CD4-positive, CD25-positive, alpha-beta regulatory T cell (primary cell): ENCODE measurements at regions not wholly inside any gene's neighbourhood (a gene's known extent, or its start where the extent isn't known, plus 50 kb on each side); places are given as distances from the start of the nearest gene placed in this dataset.

Source experiments
- ATAC-seq, 2 donors: fragments of 150-1000 bp; cut with Tn5 transposase; one replicate each; pipeline ENCODE4 v1.10.0; 2021; ENCODE audit warnings: low read depth in 2 of 2, moderate number of reproducible peaks in 2 of 2, moderate library complexity in 1 of 2
- DNase-seq, 3 donors: peaks; one replicate each; pipeline versions ENCODE4 v3.0.0 to v3.0.0-alpha.2; 2012 to 2022; ENCODE audit warnings: mixed read lengths in 1 of 3
- H3K27ac ChIP-seq: one replicate; pipeline ENCODE4 v1.7.0; 2013; ENCODE audit warnings: mild to moderate bottlenecking, low read length; ENCODE audit not compliant: insufficient read depth, poor library complexity, severe bottlenecking
- H3K27me3 ChIP-seq: one replicate; pipeline ENCODE4 v1.7.0; 2013; ENCODE audit warnings: low read length; ENCODE audit not compliant: control insufficient read depth, insufficient read depth
- H3K36me3 ChIP-seq: one replicate; pipeline ENCODE4 v1.7.0; 2013; ENCODE audit warnings: mild to moderate bottlenecking, low read length, moderate library complexity; ENCODE audit not compliant: control insufficient read depth, insufficient read depth
- H3K4me1 ChIP-seq: 2 replicates; pipeline ENCODE4 v1.7.0; 2013; ENCODE audit warnings: mild to moderate bottlenecking, low read length; ENCODE audit not compliant: insufficient read depth, control insufficient read depth, poor library complexity, severe bottlenecking
- H3K4me3 ChIP-seq: one replicate; pipeline ENCODE4 v1.7.0; 2013; ENCODE audit warnings: low read depth, mild to moderate bottlenecking, low read length, moderate library complexity
- H3K9me3 ChIP-seq, 2 experiments: 1 replicate in 1 of 2; 2 replicates in 1 of 2; pipeline ENCODE4 v1.7.0; 2013; ENCODE audit warnings: low read length in 2 of 2, mild to moderate bottlenecking in 1 of 2, moderate library complexity in 1 of 2; ENCODE audit not compliant: control insufficient read depth in 2 of 2
- H3K27ac Mint-ChIP-seq, 3 donors: one replicate each; pipeline ENCODE4 v1.8.0; 2020 to 2022; ENCODE audit warnings: mild to moderate bottlenecking in 3 of 3, mixed read lengths in 3 of 3, moderate library complexity in 2 of 3
- H3K27me3 Mint-ChIP-seq: one replicate; pipeline ENCODE4 v1.8.0; 2022; ENCODE audit warnings: mild to moderate bottlenecking, mixed read lengths
- H3K36me3 Mint-ChIP-seq: one replicate; pipeline ENCODE4 v1.8.0; 2020; ENCODE audit warnings: mixed read lengths
- H3K4me1 Mint-ChIP-seq, 4 donors: one replicate each; pipeline ENCODE4 v1.8.0; 2020 to 2022; ENCODE audit warnings: mixed read lengths in 4 of 4, mild to moderate bottlenecking in 1 of 4
- H3K4me3 Mint-ChIP-seq, 4 donors: one replicate each; pipeline ENCODE4 v1.8.0; 2020 to 2022; ENCODE audit warnings: mild to moderate bottlenecking in 4 of 4, mixed read lengths in 4 of 4, moderate library complexity in 3 of 4
- H3K9me3 Mint-ChIP-seq, 7 donors: one replicate each; pipeline ENCODE4 v1.8.0; 2020 to 2022; ENCODE audit warnings: mixed read lengths in 7 of 7, mild to moderate bottlenecking in 3 of 7, moderate library complexity in 2 of 7

GRCh38 chr12:83826112-83826511, 1086.5 kb downstream of the SLC6A15 start:
- peaks cover 0 to 4% (median 0%) of the 10 kb centered on the region in 7 donors for H3K9me3 Mint-ChIP-seq
- no peak overlapping the region for H3K27ac Mint-ChIP-seq
- no peaks in the 10 kb centered on the region for H3K27me3 Mint-ChIP-seq
- no peaks in the 10 kb centered on the region for H3K4me1 Mint-ChIP-seq
- no peaks in the 10 kb centered on the region for H3K27me3 ChIP-seq
- DNase-seq (peak in 1 of 3 donors; percentile 6), ATAC-seq (no peak)
- H3K36me3 ChIP-seq, result no peaks in the 10 kb centered on the region
- H3K4me1 ChIP-seq, result no peaks in the 10 kb centered on the region
- H3K4me3 Mint-ChIP-seq, result no peak overlapping the region
- H3K4me3 ChIP-seq, result no peak overlapping the region
- no peak overlapping the region for H3K27ac ChIP-seq
- no peaks in the 10 kb centered on the region for H3K9me3 ChIP-seq
- no peaks in the 10 kb centered on the region for H3K36me3 Mint-ChIP-seq

- peak overlapping the region in 1 of 3 donors; percentile 50 for H3K27ac Mint-ChIP-seq
- no peaks in the 10 kb centered on the region for H3K27me3 Mint-ChIP-seq
- Histone ChIP-seq H3K9me3 (no peaks in the 10 kb centered on the region), H3K4me3 (no peak overlapping the region), H3K36me3 (no peaks in the 10 kb centered on the region), H3K27me3 (no peaks in the 10 kb centered on the region), H3K4me1 (no peaks in the 10 kb centered on the region), H3K27ac (no peak overlapping the region)
- H3K4me1 Mint-ChIP-seq, result no peaks in the 10 kb centered on the region
- no peaks in the 10 kb centered on the region for H3K36me3 Mint-ChIP-seq
- H3K9me3 Mint-ChIP-seq, result peaks cover 0 to 5% (median 0%) of the 10 kb centered on the region in 7 donors
- DNase-seq (peak in 1 of 3 donors; percentile 4), ATAC-seq (no peak)
- peak overlapping the region in 1 of 4 donors; percentile 68 for H3K4me3 Mint-ChIP-seq
Observed at GRCh38 chr12:83823386-83824045, 1089.1 kb downstream of the SLC6A15 start.

GRCh38 chr12:83821967-83822366, 1090.6 kb downstream of the SLC6A15 start:
- Mint-ChIP-seq H3K4me3 (no peak overlapping the region), H3K4me1 (no peaks in the 10 kb centered on the region), H3K27me3 (no peaks in the 10 kb centered on the region), H3K27ac (no peak overlapping the region), H3K36me3 (no peaks in the 10 kb centered on the region), H3K9me3 (peaks cover 0 to 5% (median 0%) of the 10 kb centered on the region in 7 donors)
- Histone ChIP-seq H3K9me3 (no peaks in the 10 kb centered on the region), H3K27me3 (no peaks in the 10 kb centered on the region), H3K4me3 (no peak overlapping the region), H3K36me3 (no peaks in the 10 kb centered on the region), H3K4me1 (no peaks in the 10 kb centered on the region), H3K27ac (no peak overlapping the region)
- ATAC-seq, result no peak
- no peak for DNase-seq

- no peak overlapping the region for H3K4me3 Mint-ChIP-seq
- H3K4me1 ChIP-seq, result no peaks in the 10 kb centered on the region
- H3K9me3 Mint-ChIP-seq, result peaks cover 0 to 3% (median 0%) of the 10 kb centered on the region in 7 donors
- ATAC-seq, result no peak
- H3K4me1 Mint-ChIP-seq, result no peaks in the 10 kb centered on the region
- no peaks in the 10 kb centered on the region for H3K27me3 Mint-ChIP-seq
- H3K27ac Mint-ChIP-seq, result no peak overlapping the region
- DNase-seq, result no peak
- H3K27me3 ChIP-seq, result no peaks in the 10 kb centered on the region
- no peaks in the 10 kb centered on the region for H3K36me3 Mint-ChIP-seq
- H3K36me3 ChIP-seq, result no peaks in the 10 kb centered on the region
- H3K27ac ChIP-seq, result no peak overlapping the region
- no peaks in the 10 kb centered on the region for H3K9me3 ChIP-seq
- no peak overlapping the region for H3K4me3 ChIP-seq
Observed at GRCh38 chr12:83818881-83819280, 1093.7 kb downstream of the SLC6A15 start.

- no peaks in the 10 kb centered on the region for H3K4me1 ChIP-seq
- H3K9me3 ChIP-seq, result no peaks in the 10 kb centered on the region
- Mint-ChIP-seq H3K9me3 (peaks cover 0 to 3% (median 0%) of the 10 kb centered on the region in 7 donors), H3K4me1 (no peaks in the 10 kb centered on the region), H3K4me3 (no peak overlapping the region), H3K27ac (no peak overlapping the region), H3K27me3 (no peaks in the 10 kb centered on the region), H3K36me3 (no peaks in the 10 kb centered on the region)
- H3K27me3 ChIP-seq, result no peaks in the 10 kb centered on the region
- no peak for DNase-seq
- H3K27ac ChIP-seq, result no peak overlapping the region
- no peak for ATAC-seq
- no peak overlapping the region for H3K4me3 ChIP-seq
- no peaks in the 10 kb centered on the region for H3K36me3 ChIP-seq
Observed at GRCh38 chr12:83817730-83818129, 1094.9 kb downstream of the SLC6A15 start.

- H3K9me3 Mint-ChIP-seq, result peaks cover 0 to 6% (median 0%) of the 10 kb centered on the region in 7 donors
- no peak overlapping the region for H3K4me3 ChIP-seq
- H3K27ac Mint-ChIP-seq, result no peak overlapping the region
- H3K27me3 Mint-ChIP-seq, result no peaks in the 10 kb centered on the region
- DNase-seq (no peak), ATAC-seq (no peak)
- no peak overlapping the region for H3K4me3 Mint-ChIP-seq
- no peaks in the 10 kb centered on the region for H3K36me3 ChIP-seq
- H3K4me1 Mint-ChIP-seq, result no peaks in the 10 kb centered on the region
- no peaks in the 10 kb centered on the region for H3K9me3 ChIP-seq
- H3K27ac ChIP-seq, result no peak overlapping the region
- H3K27me3 ChIP-seq, result no peaks in the 10 kb centered on the region
- no peaks in the 10 kb centered on the region for H3K4me1 ChIP-seq
- no peaks in the 10 kb centered on the region for H3K36me3 Mint-ChIP-seq
Observed at GRCh38 chr12:83808591-83808990, 1104.0 kb downstream of the SLC6A15 start.

GRCh38 chr12:83807871-83808270, 1104.7 kb downstream of the SLC6A15 start:
- H3K36me3 ChIP-seq, result no peaks in the 10 kb centered on the region
- no peaks in the 10 kb centered on the region for H3K27me3 Mint-ChIP-seq
- H3K27ac ChIP-seq, result no peak overlapping the region
- peaks cover 0 to 6% (median 0%) of the 10 kb centered on the region in 7 donors for H3K9me3 Mint-ChIP-seq
- no peaks in the 10 kb centered on the region for H3K4me1 ChIP-seq
- H3K27ac Mint-ChIP-seq, result no peak overlapping the region
- no peaks in the 10 kb centered on the region for H3K9me3 ChIP-seq
- H3K27me3 ChIP-seq, result no peaks in the 10 kb centered on the region
- no peaks in the 10 kb centered on the region for H3K36me3 Mint-ChIP-seq
- DNase-seq, result no peak
- ATAC-seq, result no peak
- H3K4me1 Mint-ChIP-seq, result no peaks in the 10 kb centered on the region
- H3K4me3 ChIP-seq, result no peak overlapping the region
- H3K4me3 Mint-ChIP-seq, result no peak overlapping the region

- no peak overlapping the region for H3K27ac Mint-ChIP-seq
- no peaks in the 10 kb centered on the region for H3K4me1 Mint-ChIP-seq
- ATAC-seq (no peak), DNase-seq (no peak)
- H3K9me3 ChIP-seq, result no peaks in the 10 kb centered on the region
- H3K27ac ChIP-seq, result no peak overlapping the region
- H3K4me3 Mint-ChIP-seq, result no peak overlapping the region
- H3K36me3 Mint-ChIP-seq, result no peaks in the 10 kb centered on the region
- no peaks in the 10 kb centered on the region for H3K27me3 Mint-ChIP-seq
- H3K4me3 ChIP-seq, result no peak overlapping the region
- H3K4me1 ChIP-seq, result no peaks in the 10 kb centered on the region
- no peaks in the 10 kb centered on the region for H3K27me3 ChIP-seq
- H3K9me3 Mint-ChIP-seq, result peaks cover 0 to 6% (median 0%) of the 10 kb centered on the region in 7 donors
- H3K36me3 ChIP-seq, result no peaks in the 10 kb centered on the region
Observed at GRCh38 chr12:83805873-83806272, 1106.7 kb downstream of the SLC6A15 start.
